Lower leg skin (tissue), 3 donors: ENCODE measurements at regions not wholly inside any gene's neighbourhood (a gene's known extent, or its start where the extent isn't known, plus 50 kb on each side); places are given as distances from the start of the nearest gene placed in this dataset.
"Not testable (repeated sequence)": the region's sequence is repeated elsewhere in the genome, so short reads cannot be mapped to it uniquely, and the experiment has no call there.

Experiments used
- POLR2A ChIP-seq, 2 donors: fragments of 450-650 bp; IDR thresholded peaks; one replicate each; pipeline ENCODE4 v1.6.1; 2016 to 2017; ENCODE audit warnings: antibody characterized with exemption in 2 of 2, mild to moderate bottlenecking in 1 of 2, moderate library complexity in 1 of 2
- TF ChIP-seq, protein P1 (sequence below), 3 donors: fragments of 450-650 bp; IDR thresholded peaks; one replicate each; pipeline ENCODE4 v1.5.1; 2016; ENCODE audit warnings: antibody characterized with exemption in 3 of 3, mild to moderate bottlenecking in 3 of 3, moderate library complexity in 2 of 3

DNA sequence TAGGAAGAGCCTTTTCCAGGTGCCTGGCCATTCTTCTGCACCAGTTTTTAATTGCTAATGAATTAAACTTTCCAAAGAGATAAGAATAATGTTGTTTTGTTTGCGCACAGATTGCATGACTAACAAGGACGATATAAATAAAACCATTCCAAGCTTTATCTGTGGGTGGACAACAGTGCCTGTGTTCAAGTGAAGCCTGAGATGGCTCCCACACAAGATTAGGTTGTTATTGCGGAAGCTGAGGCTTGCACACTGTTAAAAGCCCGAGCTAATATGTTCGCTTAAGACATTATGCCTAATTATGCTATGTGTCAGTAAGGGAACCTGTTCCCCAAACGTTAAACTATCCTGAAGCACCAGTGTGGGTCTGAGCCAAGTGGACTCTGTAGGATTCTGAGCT, 58.5 kb upstream of the NBPF11 start:
- TF ChIP-seq, protein P1, sequence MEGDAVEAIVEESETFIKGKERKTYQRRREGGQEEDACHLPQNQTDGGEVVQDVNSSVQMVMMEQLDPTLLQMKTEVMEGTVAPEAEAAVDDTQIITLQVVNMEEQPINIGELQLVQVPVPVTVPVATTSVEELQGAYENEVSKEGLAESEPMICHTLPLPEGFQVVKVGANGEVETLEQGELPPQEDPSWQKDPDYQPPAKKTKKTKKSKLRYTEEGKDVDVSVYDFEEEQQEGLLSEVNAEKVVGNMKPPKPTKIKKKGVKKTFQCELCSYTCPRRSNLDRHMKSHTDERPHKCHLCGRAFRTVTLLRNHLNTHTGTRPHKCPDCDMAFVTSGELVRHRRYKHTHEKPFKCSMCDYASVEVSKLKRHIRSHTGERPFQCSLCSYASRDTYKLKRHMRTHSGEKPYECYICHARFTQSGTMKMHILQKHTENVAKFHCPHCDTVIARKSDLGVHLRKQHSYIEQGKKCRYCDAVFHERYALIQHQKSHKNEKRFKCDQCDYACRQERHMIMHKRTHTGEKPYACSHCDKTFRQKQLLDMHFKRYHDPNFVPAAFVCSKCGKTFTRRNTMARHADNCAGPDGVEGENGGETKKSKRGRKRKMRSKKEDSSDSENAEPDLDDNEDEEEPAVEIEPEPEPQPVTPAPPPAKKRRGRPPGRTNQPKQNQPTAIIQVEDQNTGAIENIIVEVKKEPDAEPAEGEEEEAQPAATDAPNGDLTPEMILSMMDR (IDR thresholded peaks at IDR 0.05), result not testable (repeated sequence)
- not testable (repeated sequence) for TF ChIP-seq POLR2A (IDR thresholded peaks at IDR 0.05)
